ENCODE measurements at regions not wholly inside any gene's neighbourhood (a gene's known extent, or its start where the extent isn't known, plus 50 kb on each side); places are given as distances from the start of the nearest gene placed in this dataset.

DNA sequence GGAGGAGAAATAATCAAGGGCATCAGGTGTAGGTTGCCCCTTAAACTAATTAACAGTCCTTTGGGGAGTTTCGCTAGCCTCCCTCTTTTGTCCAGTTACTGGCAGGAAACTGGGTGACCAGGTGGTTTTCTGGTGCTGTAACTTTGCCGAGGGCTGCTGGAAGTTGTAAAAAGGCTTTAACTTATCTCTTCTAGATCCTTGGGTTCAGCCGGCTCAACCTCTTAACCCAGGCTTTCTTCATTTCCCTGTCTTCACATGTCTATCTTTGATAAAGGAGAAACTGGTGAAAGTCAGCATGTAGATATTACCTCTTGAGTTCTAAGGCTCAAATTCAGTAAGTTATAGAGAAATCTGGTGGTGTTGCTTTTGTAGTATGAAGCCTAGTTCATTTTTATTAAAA lies 289.7 kb upstream of the NRIP1 start:
- no peak for TF ChIP-seq POLR2A (IDR thresholded peaks at IDR 0.05; ENCODE audit: low read depth, low read length)
- no peak for TF ChIP-seq POLR2AphosphoS5 (IDR thresholded peaks at IDR 0.05; ENCODE audit: low read depth, low read length)
- TF ChIP-seq TAF1 (IDR thresholded peaks at IDR 0.05; ENCODE audit: borderline replicate concordance, low read depth, low read length) = no peak

Measured in GM12892 (cell line).